SW 1271 (cell line): ENCODE measurements at regions not wholly inside any gene's neighbourhood (a gene's known extent, or its start where the extent isn't known, plus 50 kb on each side); places are given as distances from the start of the nearest gene placed in this dataset.

Experiments used
- DNase-seq, 2 experiments: peaks; one replicate each; lab custom pipeline; 2025; lab: John Stamatoyannopoulos, UW

DNA sequence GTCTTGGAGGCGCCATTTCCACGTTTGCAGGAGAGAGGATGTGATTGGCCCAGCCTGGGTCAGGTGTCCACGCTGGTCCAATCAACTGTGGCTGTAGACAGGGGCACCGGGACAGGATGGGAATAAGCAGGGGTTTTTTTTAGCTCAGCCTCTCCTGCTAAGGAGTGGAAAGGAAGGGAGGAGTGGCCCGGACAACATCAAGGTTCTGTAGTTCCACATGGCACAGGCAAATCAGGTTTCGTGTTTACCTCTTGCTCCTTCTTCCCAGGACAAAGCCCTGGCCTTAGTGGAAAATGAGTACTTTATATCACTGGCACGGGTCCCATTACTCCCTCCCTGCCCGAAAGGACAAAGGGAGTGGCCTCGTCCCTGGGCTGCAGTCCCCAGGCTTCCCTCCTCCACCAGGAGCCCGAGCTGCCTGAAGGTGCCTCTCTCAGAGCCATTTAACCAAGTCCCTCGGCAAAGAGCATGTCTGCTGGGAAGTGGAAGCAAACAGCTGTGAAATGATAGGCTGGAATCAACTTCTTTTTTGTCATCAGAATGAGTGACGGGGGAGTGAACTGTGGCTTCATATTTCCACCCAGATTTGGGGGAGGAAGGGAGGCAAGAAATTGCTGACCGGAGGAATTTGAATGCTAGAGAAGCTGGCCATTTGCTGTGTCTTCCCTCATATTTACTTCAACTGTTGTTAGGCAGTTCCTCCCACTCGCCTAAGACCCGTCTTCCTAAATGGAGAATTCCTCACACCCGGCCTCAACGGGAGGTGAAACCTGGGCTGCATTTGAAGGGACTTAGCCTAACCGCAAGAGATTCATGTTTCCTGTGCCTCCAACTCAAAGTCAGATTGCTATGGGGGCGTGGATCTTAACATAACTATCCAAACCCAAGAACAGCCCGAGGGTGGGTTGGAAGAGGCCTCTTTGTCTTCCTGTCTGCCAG lies 84.9 kb upstream of the SLC44A3 start:
- no peak for DNase-seq

DNA sequence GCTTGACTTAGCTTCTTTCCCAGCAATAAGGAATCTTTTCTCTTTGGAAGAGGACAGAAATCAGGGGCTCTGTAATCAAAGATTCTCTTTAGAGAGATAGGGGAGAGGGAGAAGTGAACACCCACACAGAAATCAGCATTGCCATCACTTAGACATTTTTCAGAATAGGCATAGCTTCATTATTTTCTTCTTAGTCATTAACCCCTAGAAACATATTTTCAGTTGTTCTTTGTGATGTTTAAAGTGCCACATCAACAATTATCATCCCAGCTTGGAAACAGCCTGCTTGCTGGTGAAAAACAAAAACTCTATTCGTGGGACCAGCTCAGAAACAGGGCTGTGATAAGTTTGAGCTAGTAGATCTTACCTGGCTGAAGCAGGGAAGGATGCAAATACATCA lies 88.3 kb upstream of the SLC44A3 start:
- no peak for DNase-seq

DNA sequence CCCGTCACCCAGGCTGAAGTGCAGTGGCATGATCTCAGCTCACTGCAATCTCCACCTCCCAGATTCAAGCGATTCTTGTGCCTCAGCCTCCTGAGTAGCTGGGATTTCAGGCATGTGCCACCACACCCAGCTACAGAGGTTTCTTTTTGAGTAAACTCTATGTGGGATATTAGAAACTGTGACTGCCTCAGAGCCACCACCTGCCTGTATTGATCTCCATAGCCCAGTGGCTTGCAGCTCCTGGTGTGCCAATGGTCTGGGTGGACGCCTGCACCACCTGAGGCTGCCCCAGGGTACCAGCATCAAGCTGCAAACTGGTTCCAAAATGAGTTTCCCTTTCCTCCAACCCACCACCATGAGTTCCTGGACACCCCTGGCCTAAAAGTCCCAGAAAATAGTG lies 89.7 kb upstream of the SLC44A3 start:
- no peak for DNase-seq

DNA sequence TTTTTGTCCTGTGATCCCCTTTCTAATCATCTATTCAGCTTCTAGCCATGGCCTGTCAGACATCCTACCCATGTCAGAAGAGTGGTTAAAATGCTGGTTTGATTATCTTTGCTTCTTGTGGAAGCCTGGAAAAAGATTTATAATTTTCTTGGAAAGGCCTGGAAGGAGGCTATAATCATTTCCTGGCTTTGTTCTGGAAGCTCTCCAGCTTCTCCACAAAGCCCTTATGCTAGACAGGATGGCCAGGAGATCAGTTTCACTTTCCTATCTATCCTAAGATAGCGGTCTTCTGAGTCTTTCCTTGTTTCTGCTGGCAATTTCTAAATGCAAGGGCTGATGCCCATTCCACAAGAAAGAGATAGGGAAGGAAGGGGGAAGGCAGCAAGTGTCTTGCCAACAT lies 90.9 kb upstream of the SLC44A3 start:
- no peak for DNase-seq

DNA sequence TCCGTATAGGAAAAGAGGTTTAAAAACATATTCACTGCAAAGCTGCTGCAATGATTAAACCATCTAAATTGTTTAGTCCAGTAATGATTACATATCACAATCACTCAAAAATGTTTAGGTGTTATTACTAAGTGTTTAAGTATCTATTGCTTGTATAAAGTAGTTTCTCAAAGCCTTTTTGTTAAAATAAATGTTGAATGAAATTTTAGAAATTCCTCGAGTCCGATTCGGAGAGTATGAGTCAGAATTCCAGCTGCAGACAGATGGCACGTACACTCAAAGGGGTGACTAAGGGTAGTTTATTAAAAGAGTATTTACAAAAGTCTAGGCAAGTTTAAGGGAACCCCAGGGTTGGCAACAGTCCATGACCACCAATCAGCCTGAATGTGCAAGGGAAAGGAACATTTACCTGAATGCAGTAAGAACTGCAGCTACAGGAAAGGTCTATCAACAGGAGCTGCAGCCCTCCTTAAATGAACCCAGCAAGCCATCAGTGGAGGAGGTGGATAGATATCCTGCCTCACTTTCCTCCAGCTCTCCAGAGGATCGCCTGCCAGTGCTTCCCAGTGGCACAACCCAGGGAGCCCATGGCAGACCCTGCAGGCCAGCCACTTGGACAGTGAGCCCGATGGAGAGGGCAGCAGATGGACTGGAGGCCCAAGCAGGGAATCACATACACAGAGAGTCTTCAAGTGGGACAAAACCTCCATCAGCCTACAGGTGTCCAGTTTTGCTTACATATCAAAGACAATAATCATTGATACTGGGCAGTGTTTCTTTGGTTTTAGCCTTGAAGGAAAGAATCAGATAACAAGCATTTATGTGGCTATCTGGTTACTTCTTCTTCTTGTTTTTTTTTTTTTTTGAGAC lies 92.1 kb upstream of the SLC44A3 start:
- peak in 1 of 2 experiments; percentile 73 for DNase-seq

DNA sequence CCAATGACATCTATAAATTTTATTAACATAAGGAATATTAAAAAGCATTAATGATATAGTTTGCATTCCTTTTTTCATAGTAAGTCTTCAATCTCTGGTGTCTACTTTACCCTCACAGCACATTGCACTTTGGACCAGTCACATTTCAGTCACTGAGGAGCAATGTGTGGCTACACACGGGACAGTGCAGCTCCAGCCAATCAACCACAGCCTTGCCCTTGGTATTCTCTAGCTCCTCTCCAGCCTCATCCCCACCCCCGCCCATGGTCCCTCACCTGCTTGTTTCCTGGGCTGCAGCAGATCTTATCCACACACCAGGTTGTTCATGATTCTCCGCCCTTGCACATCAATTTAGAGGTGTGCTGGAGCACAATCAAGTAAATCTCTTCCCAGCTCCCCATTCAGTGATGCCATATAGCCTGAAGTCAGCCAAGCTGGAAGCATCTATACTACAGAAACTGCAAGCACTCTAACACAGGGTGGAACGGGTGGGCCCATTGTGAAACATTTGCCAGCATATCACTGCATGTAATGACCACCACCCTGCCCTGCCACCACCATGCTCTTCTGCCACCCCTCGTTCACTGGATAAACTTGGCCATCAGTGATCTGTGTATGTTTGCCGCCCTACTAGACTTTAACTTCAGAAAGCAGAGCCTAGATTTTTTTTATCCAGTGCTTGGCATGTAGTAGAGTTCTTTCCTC lies 93.0 kb upstream of the SLC44A3 start:
- DNase-seq: no peak

DNA sequence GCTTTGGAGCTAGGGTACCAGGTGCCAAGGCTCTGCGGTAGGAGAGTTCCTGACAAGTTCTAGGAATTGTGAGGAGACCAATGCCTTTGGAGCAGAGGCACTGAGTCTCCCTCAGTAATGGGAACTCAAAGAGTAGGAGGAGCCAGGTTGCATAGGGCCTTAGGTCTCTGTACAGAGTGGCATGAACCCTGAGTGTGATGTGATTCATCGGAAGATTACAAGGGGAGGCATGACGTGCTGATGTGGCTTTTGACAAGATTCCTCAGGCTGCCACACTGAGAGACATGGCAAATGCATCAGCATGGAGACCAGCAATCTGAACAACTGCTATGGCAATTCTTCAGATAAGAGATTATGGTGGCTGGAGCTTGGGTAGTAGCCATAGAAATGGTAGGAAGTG lies 94.6 kb upstream of the SLC44A3 start:
- DNase-seq: no peak

DNA sequence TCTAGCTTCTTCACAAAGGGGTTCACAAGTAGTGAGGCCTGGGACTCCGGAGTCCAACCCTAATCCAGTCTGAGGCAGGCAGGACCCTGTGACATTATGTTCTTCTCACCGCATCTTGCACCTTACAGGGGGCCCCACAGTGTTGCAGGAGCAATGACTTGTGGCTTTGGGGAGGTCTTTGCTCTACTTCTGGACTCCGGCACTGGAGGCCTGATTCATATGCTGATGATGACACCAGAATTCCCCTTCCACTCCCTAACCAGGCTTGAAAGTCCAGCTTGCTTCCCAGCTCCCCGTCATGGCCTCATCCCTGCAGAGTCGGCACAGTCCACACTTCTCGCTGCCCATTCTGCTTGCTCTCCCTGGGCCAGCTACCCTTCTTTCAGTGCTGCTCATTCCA lies 96.3 kb upstream of the SLC44A3 start:
- DNase-seq: no peak

DNA sequence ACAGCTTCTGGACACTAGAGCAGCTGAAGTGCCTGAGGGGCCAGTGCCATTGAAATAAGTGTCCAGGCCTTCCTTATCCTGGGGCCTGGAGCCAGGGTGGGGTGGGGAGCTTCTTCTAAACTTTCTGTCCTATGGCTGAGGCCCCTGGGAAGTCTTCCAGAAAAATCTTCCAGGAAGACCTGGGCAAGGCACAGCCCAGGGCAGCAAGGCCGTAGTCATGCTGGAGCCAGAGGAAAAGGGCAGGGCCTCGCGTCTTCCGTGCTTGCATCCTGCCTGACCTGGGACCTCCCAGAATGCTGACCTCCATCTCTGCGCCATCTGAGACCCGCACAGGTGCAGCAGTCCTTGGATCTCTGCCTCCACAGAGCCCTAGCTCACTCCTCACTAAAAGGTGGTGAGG lies 96.7 kb upstream of the SLC44A3 start:
- DNase-seq: no peak

DNA sequence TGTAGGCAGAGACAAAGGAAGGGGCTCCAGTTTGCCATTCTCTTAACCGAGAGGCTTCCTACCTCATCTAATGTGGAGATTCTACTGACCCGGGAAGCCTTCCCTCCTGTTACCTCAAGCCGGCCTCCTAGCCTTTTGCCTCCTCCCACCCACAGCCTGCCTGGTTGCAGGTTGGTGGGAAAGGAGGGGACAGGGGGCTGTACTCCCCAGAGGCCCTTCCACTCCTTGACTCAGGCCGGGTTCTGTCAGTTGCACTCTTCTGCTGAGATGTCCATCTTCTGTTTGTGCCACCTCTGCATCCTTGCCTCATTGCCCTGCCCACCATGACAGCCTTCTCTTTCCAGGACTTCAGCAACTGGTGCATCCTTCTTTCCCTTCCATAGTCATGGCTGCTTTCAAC lies 98.0 kb upstream of the SLC44A3 start:
- DNase-seq: no peak

DNA sequence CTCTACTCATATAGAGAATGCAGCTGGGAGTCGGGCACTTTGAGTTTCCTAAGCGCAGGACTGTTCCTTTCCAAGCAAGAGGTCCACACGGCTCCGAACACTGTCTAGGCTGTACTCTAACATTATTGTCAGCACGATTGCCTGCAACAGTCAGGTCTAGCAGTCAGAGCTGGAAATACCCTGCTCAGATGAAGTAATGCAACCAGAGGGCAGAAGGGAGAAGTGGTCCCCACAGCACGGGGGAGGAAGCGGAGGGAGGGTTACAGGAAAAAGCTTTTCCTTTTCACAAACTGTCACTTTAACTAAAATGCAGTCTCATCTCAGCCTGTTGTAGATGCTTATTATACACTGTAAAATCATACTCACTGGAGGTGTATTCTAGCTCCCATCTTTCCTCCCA lies 98.9 kb upstream of the SLC44A3 start:
- DNase-seq: no peak

DNA sequence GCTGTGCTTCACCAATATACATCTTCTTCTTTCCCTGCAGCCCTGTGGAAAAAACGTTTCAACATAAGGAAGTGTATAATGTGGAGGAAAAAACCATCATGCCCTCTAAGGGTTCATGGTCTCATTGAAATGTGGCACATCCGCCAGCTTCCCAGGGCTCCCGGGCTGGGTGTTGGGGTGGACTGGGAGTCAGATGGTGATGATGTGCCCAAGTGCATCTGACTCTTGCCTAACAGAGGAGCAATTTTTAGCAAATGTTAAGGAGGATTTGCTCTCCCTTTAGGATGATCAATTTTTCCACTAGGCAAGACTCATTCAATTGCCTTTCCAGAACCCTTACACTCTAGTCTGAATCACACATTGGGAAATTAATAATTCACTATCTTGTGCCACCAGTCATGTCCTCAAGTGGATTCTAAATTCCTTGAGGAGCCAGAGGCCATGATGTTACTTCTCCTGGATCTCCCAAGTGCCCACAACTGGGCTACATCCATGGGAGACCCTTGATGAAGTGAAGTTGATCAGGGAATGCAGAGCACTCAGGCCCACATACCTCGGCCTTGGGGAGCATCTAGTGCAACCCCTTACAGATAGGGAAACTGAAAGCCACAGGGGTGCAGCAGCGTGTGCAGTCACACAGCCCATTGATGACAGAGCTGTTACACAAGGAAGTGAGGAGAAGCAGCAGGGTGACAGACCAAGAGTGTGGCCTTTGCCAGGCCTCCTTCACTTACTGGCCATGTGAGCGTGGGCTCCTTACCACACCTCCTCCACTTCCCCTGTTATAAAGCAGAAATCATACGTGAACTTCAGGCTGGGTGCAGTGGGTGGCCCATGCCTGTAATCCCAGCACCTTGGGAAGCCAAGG lies 100.0 kb upstream of the SLC44A3 start:
- no peak for DNase-seq

DNA sequence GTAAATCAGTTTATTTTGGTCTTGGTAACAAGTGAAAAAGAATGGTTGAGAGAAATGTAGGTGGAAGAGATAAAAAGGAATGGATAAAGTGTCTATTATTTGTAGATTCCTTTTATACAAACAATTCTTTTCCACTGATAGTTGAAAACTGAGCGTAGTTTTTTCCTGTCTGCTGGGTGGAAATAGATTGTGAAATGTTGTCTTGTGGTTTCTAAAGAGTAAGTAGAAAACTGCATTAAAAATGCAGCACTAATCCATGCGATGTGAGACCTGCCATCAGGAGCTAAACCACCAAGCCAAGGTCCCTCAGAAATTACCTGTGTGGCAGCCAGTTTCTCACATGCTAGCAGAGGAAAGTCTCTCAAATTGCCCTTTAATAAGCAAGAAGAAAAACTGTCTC lies 103.2 kb upstream of the SLC44A3 start:
- DNase-seq: no peak

DNA sequence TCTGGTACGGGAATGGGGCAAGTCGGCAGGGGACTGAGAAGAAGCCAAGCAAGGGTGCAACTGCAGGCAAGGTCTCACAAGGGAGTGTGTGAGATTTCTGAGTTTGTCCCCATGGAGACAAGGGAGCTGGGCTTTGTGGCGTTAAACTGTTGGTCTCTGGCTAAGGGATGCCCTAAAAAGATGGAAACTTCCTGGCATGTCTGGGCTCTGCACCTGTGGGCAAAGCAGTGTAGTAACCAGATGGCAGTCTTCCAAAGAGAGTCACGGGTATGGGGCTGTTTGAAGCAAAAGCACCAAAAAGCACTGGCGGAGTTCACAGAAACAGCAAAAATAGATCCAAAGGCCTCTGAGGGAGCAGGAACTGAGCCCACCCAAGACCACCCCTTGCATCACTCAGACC lies 104.8 kb upstream of the SLC44A3 start:
- DNase-seq: no peak

DNA sequence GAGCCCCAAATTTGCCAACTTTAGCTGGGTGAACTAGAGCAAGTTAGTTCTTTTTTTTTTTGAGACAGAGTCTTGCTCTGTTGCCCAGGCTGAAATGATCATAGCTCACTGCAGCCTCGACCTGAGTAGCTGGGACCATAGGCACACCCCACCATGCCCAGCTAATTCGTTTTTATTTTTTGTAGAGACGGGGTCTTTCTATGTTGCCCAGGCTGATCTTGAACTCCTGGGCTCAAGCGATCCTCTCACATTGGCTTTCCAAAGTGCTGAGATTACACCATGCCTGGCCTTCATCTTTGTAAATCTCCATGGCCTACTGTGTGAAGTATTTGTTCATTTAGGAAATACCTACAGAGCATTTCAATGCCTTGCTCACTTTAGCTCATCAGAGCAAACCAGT lies 105.6 kb upstream of the SLC44A3 start:
- DNase-seq: no peak

DNA sequence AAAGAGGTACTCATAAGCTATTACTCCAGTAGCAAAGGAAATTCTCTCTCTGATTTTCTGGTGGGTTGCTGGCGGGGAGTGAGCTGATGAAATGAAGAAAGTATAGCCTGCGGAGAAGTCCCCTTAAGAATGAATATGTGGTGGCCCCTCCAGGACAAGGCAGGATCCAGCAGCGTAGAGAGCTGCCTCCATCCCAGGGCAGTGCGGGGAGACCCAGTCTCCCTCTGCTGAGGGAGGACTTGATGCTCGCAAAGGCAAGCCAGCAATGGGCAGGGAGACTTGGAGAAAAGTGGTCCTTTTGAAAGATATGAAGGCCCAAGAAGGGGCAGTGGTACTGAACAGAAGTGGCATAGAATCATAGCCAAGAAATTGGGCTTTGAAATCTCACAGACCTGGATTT lies 106.0 kb upstream of the SLC44A3 start:
- DNase-seq: no peak

DNA sequence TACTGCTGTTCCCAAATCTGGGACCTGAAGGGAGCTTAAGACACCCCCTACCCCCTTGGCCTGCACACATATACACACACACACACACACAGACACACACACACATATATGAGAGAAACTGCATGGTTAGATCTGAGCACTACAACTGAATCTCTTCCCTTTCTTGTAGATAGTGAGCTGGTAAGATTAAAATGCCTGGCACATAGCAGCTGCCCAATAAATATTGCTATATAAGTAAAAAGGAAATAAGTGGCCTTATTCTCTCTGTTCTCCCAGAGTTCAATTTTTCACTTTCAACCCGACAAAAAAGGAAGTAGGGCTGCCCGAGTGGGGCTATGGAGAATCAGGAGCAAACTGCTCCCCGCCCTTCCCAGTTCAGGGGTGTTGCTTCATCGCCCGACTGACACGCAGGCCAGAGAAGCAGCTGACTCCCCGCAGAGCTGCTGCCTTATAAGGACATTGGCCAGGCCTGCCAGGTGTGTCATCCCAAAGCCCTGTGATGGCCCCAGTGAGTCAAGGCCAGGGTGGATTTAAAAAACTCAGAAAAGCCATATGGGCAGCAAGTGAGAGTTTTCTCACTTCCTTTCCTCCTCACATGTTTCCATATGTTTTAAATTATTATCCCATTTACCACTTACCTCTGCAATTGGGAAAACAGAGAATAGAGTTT lies 106.5 kb upstream of the SLC44A3 start:
- peak; percentile 16 to 31 for DNase-seq

DNA sequence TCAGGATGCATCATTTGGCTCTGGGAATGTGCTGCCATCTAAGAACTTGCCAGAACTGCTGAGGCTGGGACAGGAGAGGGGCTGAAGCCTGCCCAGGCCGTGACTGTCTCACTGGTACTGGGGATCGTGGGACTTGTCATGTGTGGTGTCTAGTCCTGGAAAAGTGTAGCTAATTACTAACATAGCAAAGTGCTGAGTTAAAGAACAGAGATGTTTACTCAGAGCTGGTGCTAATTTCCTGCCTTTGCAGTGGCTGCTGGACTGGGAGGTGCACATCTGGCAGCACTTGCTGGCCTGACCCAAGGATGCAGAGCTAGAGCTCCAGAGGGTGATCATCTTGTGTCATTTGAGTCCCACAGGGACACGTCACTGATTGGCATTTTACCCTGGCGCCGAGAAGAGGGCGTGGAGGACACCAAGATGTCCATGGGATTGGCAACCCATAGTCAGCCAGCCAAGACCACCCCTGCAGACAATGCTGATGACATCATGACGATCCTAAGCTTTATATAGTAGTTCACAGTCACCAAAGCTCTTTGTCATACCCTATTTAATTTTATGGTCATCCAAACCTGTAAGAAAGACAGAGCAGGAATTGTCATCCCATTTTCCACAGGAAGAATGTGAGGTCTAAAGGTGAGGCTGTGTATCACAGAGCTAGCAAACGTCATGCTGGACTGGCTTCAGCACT lies 110.1 kb upstream of the SLC44A3 start:
- DNase-seq: no peak

DNA sequence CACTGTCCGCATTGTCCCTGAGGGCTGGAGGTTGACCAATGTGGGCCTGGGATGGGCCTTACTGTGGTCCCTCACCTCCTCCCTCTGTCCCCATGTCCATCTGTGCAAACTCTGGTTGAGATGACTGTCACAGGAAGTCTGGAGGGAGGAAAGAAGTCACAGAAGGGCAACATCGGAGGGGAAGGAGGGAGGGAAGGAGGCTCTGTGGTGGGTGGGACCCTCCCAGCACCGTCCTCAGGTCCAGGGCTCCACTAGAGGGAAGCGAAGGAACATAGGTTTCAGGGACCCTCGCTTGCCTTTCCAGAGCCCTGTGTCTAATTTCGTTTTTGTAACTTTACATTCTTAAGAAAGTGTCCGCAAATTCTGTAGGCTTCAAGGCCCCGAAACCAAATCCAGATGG lies 111.3 kb upstream of the SLC44A3 start:
- no peak for DNase-seq

DNA sequence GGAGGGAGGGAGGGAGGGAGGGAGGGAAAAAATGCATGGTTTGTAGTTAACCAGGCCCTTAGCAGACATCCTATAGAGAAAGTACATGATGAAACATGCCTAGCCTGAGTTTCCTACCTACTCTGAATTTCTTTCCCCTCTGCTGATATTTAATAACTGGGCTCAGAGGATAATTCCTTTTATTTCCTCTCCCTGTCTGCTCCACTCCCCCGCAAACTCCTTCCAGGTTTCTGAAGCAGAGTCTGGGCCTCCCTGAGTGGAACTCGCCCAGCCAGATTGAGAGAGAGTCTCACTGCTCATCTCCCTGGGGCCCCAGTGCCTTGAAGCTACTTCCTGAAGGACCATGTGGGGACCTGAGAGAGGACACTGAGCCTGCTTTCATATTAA lies 111.9 kb upstream of the SLC44A3 start:
- no peak for DNase-seq
